ENCODE measurements at regions not wholly inside any gene's neighbourhood (a gene's known extent, or its start where the extent isn't known, plus 50 kb on each side); places are given as distances from the start of the nearest gene placed in this dataset.

DNA sequence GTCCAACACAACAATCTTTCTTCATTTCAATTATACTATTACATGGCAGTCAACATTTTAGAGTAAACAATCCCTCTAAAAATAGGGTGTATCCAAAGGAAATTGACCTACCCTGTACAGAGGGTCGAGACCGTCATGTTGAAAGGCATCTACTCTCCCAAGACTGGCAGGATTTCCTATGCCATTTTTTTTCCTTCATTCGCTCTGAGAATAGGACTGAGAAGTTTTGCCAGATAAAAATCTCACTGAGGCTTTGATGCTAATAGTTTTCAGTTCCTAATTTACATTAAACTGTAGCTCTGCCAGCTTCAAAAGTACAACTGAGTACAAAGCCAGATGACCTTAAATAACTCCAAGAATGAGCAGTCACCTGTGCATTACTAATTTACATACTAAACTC lies 84.5 kb upstream of the SEMA3C start:
- Histone ChIP-seq H3F3A (ENCODE audit: low read depth) (no peaks in the 10 kb centered on the region), H3K79me2 (ENCODE audit: insufficient read depth, low read length) (no peaks in the 10 kb centered on the region), H3K4me1 (ENCODE audit: insufficient read depth, low read length, poor library complexity, severe bottlenecking) (no peaks in the 10 kb centered on the region), H3K9ac (ENCODE audit: low read depth, low read length, poor library complexity, severe bottlenecking) (no peak overlapping the region), H3K36me3 (ENCODE audit: insufficient read depth, low read length) (no peaks in the 10 kb centered on the region), H3K4me2 (ENCODE audit: low read depth, low read length, poor library complexity, severe bottlenecking) (no peak overlapping the region), H3K9me3 (ENCODE audit: insufficient read depth, low read depth, low read length) (no peaks in the 10 kb centered on the region), H3K9me2 (replicated peaks; ENCODE audit: low read depth, low read length) (no peaks in the 10 kb centered on the region), H3K4me3 (ENCODE audit: low read length, poor library complexity, severe bottlenecking) (no peak overlapping the region), H3K27me3 (ENCODE audit: insufficient read depth, low read length, poor library complexity, severe bottlenecking) (no peaks in the 10 kb centered on the region), H4K20me1 (ENCODE audit: insufficient read depth, low read length, poor library complexity, severe bottlenecking) (no peaks in the 10 kb centered on the region), H2AFZ (ENCODE audit: low read length) (no peak overlapping the region)
- TF ChIP-seq EZH2phosphoT487 (IDR thresholded peaks at IDR 0.05; ENCODE audit: borderline replicate concordance), result no peak
- TF ChIP-seq, protein P1, sequence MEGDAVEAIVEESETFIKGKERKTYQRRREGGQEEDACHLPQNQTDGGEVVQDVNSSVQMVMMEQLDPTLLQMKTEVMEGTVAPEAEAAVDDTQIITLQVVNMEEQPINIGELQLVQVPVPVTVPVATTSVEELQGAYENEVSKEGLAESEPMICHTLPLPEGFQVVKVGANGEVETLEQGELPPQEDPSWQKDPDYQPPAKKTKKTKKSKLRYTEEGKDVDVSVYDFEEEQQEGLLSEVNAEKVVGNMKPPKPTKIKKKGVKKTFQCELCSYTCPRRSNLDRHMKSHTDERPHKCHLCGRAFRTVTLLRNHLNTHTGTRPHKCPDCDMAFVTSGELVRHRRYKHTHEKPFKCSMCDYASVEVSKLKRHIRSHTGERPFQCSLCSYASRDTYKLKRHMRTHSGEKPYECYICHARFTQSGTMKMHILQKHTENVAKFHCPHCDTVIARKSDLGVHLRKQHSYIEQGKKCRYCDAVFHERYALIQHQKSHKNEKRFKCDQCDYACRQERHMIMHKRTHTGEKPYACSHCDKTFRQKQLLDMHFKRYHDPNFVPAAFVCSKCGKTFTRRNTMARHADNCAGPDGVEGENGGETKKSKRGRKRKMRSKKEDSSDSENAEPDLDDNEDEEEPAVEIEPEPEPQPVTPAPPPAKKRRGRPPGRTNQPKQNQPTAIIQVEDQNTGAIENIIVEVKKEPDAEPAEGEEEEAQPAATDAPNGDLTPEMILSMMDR (conservative IDR thresholded peaks at IDR 0.05; ENCODE audit: low read length), result no peak

DNA sequence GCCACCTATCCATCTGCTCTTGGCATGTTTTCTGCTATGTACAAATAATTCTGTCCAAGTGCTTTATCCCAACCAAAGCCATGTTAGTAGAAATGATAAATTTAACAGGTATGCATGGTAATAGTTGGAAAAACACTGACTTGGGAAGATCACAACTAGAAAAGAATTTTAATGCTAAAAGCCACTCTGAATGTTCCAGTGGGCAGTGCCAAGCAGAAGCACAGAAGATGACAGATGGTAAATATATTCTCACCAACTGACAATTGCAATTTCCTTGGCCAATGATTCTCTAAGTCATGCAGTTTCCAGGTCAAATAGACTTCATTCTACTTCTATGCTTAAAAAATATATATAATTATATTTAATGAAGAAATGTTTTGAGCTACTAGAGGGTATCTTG lies 83.6 kb upstream of the SEMA3C start:
- no peaks in the 10 kb centered on the region for H4K20me1 ChIP-seq (ENCODE audit: insufficient read depth, low read length, poor library complexity, severe bottlenecking)
- H3K36me3 ChIP-seq (ENCODE audit: insufficient read depth, low read length), result no peaks in the 10 kb centered on the region
- no peaks in the 10 kb centered on the region for H3F3A ChIP-seq (ENCODE audit: low read depth)
- no peaks in the 10 kb centered on the region for H3K9me2 ChIP-seq (replicated peaks; ENCODE audit: low read depth, low read length)
- no peaks in the 10 kb centered on the region for H3K4me1 ChIP-seq (ENCODE audit: insufficient read depth, low read length, poor library complexity, severe bottlenecking)
- H3K4me2 ChIP-seq (ENCODE audit: low read depth, low read length, poor library complexity, severe bottlenecking), result no peak overlapping the region
- H3K9ac ChIP-seq (ENCODE audit: low read depth, low read length, poor library complexity, severe bottlenecking), result no peak overlapping the region
- H3K27me3 ChIP-seq (ENCODE audit: insufficient read depth, low read length, poor library complexity, severe bottlenecking), result no peaks in the 10 kb centered on the region
- H2AFZ ChIP-seq (ENCODE audit: low read length), result no peak overlapping the region
- H3K79me2 ChIP-seq (ENCODE audit: insufficient read depth, low read length), result no peaks in the 10 kb centered on the region
- no peak for TF ChIP-seq EZH2phosphoT487 (IDR thresholded peaks at IDR 0.05; ENCODE audit: borderline replicate concordance)
- TF ChIP-seq, protein P1 (conservative IDR thresholded peaks at IDR 0.05; ENCODE audit: low read length), result no peak
- no peak overlapping the region for H3K4me3 ChIP-seq (ENCODE audit: low read length, poor library complexity, severe bottlenecking)
- no peaks in the 10 kb centered on the region for H3K9me3 ChIP-seq (ENCODE audit: insufficient read depth, low read depth, low read length)

DNA sequence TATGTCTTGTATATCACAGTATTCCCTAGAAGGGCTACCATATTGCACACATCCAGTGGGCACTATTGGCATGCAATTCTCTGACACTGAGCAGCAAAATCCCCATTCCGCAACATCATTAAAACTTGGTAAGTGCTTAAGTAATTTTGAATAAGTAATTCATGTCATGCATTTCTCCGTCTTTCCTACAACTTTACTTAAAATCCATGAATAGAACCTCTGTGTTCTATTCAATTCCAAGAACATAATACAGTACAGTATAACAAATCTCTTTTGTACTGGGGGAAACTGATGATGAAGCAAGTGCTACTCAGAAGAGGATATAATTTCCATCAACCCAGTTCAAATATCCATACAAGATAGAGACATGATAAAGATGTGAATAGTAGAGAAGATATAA lies 80.9 kb upstream of the SEMA3C start:
- Histone ChIP-seq H3K4me2 (ENCODE audit: low read depth, low read length, poor library complexity, severe bottlenecking) (no peak overlapping the region), H3K4me1 (ENCODE audit: insufficient read depth, low read length, poor library complexity, severe bottlenecking) (no peaks in the 10 kb centered on the region), H3K79me2 (ENCODE audit: insufficient read depth, low read length) (no peaks in the 10 kb centered on the region), H3K27me3 (ENCODE audit: insufficient read depth, low read length, poor library complexity, severe bottlenecking) (no peaks in the 10 kb centered on the region), H4K20me1 (ENCODE audit: insufficient read depth, low read length, poor library complexity, severe bottlenecking) (no peaks in the 10 kb centered on the region), H3K9me2 (replicated peaks; ENCODE audit: low read depth, low read length) (no peaks in the 10 kb centered on the region), H3K4me3 (ENCODE audit: low read length, poor library complexity, severe bottlenecking) (no peak overlapping the region), H3F3A (ENCODE audit: low read depth) (no peaks in the 10 kb centered on the region), H3K9ac (ENCODE audit: low read depth, low read length, poor library complexity, severe bottlenecking) (no peak overlapping the region), H3K36me3 (ENCODE audit: insufficient read depth, low read length) (no peaks in the 10 kb centered on the region), H3K9me3 (ENCODE audit: insufficient read depth, low read depth, low read length) (no peaks in the 10 kb centered on the region), H2AFZ (ENCODE audit: low read length) (no peak overlapping the region)
- TF ChIP-seq, protein P1 (conservative IDR thresholded peaks at IDR 0.05; ENCODE audit: low read length), result no peak
- TF ChIP-seq EZH2phosphoT487 (IDR thresholded peaks at IDR 0.05; ENCODE audit: borderline replicate concordance), result no peak
